ENCODE measurements at regions not wholly inside any gene's neighbourhood (a gene's known extent, or its start where the extent isn't known, plus 50 kb on each side); places are given as distances from the start of the nearest gene placed in this dataset.

- TF ChIP-seq POLR2A (IDR thresholded peaks at IDR 0.05; ENCODE audit: low read length) = no peak
- TF ChIP-seq CTCF (IDR thresholded peaks at IDR 0.05) = no peak
- no peak for TF ChIP-seq RAD21 (conservative IDR thresholded peaks at IDR 0.05 in 1 of 2, IDR thresholded peaks at IDR 0.05 in 1 of 2)
- TF ChIP-seq CBX2 (IDR thresholded peaks at IDR 0.05; ENCODE audit: borderline replicate concordance, low read depth) = no peak
- TF ChIP-seq MAFK (IDR thresholded peaks at IDR 0.05; ENCODE audit: partially characterized antibody) = no peak
- no peak for TF ChIP-seq E2F6 (IDR thresholded peaks at IDR 0.05; ENCODE audit: borderline replicate concordance, low read depth)
- TF ChIP-seq MAZ (IDR thresholded peaks at IDR 0.05; ENCODE audit: borderline replicate concordance, low read depth, low read length) = no peak
- no peak for TF ChIP-seq MAX (IDR thresholded peaks at IDR 0.05)
These were observed 171.4 kb upstream of the SNX7 start for GRCh38 chr1:98490099-98490498.
